Cardiac fibroblast (primary cell): ENCODE measurements at regions not wholly inside any gene's neighbourhood (a gene's known extent, or its start where the extent isn't known, plus 50 kb on each side); places are given as distances from the start of the nearest gene placed in this dataset.

Experiments used
- DNase-seq, 2 donors: peaks; one replicate each; pipeline versions ENCODE4 v3.0.0 to v3.0.0-alpha.2; 2010; ENCODE audit warnings: low read depth in 2 of 2
- H3K4me3 ChIP-seq, 2 donors: replicated peaks in 1 of 2; 1 replicate in 1 of 2; 2 replicates in 1 of 2; pipeline ENCODE4 v1.5.1; 2011; ENCODE audit warnings: low read depth in 2 of 2, low read length in 2 of 2, mild to moderate bottlenecking in 2 of 2, moderate library complexity in 1 of 2
- TF ChIP-seq, protein P1 (sequence below): IDR thresholded peaks from one replicate; pipeline ENCODE4 v1.5.1; 2011; ENCODE audit warnings: low read depth, mild to moderate bottlenecking, low read length, inconsistent platforms

DNA sequence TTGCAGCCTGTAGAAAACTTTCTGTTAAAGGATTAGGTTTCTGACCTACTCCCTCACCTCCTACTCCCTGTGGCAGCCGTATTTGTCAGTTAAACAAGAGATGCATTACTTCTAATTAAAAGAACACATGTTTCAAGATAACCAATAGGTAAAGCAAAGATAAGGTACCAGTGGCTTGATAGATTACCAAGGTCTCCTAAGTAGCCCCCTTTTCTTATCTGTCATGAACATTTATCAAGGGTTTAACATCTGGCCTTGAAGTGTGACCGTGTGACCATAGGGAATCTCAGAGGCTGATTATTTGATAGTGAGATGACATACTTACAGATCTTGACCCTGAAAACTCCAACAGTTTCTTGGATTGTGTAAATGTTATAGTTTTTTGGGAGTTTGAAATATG is 764.0 kb upstream of the EDIL3 start:
- TF ChIP-seq, protein P1, sequence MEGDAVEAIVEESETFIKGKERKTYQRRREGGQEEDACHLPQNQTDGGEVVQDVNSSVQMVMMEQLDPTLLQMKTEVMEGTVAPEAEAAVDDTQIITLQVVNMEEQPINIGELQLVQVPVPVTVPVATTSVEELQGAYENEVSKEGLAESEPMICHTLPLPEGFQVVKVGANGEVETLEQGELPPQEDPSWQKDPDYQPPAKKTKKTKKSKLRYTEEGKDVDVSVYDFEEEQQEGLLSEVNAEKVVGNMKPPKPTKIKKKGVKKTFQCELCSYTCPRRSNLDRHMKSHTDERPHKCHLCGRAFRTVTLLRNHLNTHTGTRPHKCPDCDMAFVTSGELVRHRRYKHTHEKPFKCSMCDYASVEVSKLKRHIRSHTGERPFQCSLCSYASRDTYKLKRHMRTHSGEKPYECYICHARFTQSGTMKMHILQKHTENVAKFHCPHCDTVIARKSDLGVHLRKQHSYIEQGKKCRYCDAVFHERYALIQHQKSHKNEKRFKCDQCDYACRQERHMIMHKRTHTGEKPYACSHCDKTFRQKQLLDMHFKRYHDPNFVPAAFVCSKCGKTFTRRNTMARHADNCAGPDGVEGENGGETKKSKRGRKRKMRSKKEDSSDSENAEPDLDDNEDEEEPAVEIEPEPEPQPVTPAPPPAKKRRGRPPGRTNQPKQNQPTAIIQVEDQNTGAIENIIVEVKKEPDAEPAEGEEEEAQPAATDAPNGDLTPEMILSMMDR: no peak
- DNase-seq: no peak
- H3K4me3 ChIP-seq: no peak overlapping the region

DNA sequence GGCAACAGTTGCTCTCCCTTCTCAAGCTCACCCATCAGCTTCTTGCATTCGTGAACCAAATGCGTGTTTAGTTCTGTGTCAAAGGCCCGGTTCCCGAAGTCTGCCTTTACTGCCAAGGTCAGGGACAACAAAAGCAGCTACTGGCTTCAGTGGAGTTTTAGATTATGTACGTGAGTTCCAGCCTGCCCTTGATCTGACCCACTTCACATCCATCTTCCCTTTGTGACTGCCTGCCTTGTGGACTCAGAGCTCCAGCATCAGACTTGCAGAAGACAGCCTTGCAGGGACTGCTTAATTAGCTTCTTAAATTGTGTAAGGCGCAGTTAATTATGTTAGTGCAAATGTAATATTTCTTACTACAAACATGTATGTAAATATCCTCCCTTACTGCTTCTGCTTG is 774.7 kb upstream of the EDIL3 start:
- H3K4me3 ChIP-seq: no peak overlapping the region
- TF ChIP-seq, protein P1: no peak
- DNase-seq: no peak

DNA sequence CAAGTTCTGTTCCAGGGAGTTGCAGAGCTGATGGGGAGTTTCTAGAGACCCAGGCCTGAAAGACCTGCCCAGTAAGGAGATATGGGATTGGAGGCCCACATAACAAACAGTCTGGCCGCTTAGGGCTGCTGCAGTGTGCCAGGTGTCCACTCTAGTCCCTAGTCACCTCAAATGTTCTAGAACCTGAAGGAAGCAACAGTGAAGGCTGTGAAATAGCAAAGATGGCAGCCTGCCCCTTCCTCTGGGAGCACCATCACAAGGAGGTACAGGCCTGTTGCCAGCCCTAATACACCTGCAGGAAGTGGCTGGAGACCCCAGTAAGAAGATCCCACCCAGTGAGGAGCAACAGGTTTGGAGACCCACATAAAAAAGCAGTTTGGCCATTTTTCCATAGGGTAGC is 783.8 kb upstream of the EDIL3 start:
- TF ChIP-seq, protein P1: no peak
- DNase-seq: no peak

DNA sequence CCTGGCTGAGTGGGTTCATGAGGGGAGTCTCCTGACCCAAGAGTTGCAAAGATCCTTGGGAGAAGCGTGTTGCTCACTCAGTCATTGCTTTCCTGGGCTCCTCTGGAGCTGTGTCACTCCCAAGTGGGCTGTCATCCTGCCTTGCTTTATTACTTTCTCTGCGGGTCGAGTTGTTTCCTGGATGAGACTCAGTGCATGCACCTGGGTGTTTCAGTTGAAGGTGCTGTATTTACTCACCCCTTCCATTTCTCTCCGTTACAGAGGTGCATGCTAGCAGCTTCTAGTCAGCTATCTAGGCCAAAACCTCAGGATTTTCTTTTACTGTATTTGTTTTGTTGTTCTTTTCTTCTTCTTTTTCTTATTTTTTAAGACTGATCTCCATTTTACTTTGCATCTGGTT is 785.5 kb upstream of the EDIL3 start:
- H3K4me3 ChIP-seq: no peak overlapping the region
- no peak for DNase-seq
- TF ChIP-seq, protein P1: no peak

More for the DNA sequence above, 783.8 kb upstream of the EDIL3 start:
- H3K4me3 ChIP-seq: no peak overlapping the region

DNA sequence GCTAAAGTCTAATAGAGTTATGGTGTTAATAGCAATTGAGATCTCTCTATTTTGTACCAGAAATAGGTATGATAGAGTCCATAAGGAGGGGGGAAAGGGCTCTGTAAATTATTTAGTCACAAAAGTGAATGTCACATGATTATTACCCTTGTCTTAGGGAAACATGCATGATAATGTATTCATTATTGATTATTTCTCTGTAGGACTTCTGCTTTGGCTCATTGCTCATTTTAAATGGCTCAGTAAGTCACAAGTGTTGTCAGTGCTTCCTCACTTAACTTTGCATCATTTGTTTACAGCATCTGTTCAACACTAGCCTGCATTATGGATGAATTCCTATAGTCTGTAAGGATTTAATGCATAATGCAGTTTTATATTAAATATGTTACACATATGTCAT is 788.8 kb upstream of the EDIL3 start:
- H3K4me3 ChIP-seq: no peak overlapping the region
- DNase-seq: no peak
- TF ChIP-seq, protein P1: no peak

DNA sequence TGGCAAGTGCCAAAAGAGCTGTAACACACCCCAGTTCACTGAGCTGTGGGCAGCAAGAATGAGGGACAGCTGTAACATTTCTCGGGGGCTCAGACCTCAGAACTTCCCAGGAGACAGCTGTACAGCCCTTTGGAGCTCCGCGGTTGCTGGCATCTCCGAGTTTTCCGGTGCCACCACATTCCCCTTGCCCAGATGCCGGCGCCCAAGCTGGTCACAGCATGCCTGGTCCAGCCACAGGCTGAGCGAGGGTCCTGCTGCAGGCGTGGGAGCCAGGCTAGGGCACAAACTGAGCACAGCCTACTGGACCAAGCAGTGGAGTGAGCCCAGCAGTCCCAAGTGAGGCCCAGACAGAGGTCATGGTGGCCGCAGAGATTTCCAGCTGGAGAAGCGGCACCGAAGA is 797.7 kb upstream of the EDIL3 start:
- TF ChIP-seq, protein P1: no peak
- no peak for DNase-seq
- no peak overlapping the region for H3K4me3 ChIP-seq

DNA sequence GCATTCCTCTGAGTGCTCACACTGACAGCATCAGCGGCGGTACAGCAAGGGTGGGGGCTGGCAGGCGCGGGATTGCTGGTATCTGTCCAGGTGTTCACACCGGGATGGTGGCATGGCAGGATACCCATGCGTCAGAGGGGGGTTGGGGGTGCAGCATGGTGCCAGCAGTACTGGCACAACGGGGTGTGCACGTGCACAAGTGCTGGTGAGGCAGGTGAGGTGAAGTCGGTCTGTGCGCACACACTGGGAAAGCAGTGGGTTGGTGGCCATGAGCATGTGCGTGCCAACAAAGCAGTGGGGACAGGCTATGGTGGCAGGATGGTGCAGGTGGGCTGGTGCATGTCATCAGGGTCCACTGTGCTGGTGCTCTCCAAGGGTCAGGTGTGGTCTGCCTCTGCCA is 819.6 kb upstream of the EDIL3 start:
- TF ChIP-seq, protein P1: no peak
- H3K4me3 ChIP-seq: no peak overlapping the region
- no peak for DNase-seq
